ENCODE measurements at regions not wholly inside any gene's neighbourhood (a gene's known extent, or its start where the extent isn't known, plus 50 kb on each side); places are given as distances from the start of the nearest gene placed in this dataset.

GRCh38 chr20:57761413-57761734, 51.6 kb upstream of the PMEPA1 start:
- TF ChIP-seq POLR2A (IDR thresholded peaks at IDR 0.05; ENCODE audit: low read depth, low read length) (no peak), CTCF (conservative IDR thresholded peaks at IDR 0.05; ENCODE audit: low read depth, low read length) (no peak), FOS (IDR thresholded peaks at IDR 0.05; ENCODE audit: low read depth, low read length) (no peak)

Measured in IMR-90 (cell line).